ENCODE measurements at regions not wholly inside any gene's neighbourhood (a gene's known extent, or its start where the extent isn't known, plus 50 kb on each side); places are given as distances from the start of the nearest gene placed in this dataset.
"Not testable (repeated sequence)": the region's sequence is repeated elsewhere in the genome, so short reads cannot be mapped to it uniquely, and the experiment has no call there.

DNA sequence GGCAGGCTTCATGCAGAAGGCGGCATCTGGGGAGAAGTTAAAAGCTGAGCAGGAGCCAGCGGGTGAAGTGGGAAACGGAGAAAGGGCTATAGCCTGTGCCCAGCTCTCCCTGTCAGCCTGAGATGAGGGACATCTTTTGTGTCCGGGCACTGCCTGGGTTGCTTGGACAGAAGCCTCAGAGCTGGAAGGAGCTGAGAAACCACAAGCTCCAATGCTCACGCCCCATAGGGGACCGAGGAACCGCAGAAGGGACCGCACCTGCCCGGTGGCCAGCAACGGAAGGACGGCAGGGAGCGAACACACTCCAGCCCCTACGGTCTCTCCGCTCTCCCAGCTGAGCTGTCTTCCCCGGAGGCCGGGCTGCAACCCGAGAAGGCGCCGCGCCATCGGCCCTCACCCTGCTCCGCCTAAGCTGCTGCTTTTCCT is 175.8 kb downstream of the NPIPB11 start:
- TF ChIP-seq POLR2A (IDR thresholded peaks at IDR 0.05), result no peak
- TF ChIP-seq, protein P1, sequence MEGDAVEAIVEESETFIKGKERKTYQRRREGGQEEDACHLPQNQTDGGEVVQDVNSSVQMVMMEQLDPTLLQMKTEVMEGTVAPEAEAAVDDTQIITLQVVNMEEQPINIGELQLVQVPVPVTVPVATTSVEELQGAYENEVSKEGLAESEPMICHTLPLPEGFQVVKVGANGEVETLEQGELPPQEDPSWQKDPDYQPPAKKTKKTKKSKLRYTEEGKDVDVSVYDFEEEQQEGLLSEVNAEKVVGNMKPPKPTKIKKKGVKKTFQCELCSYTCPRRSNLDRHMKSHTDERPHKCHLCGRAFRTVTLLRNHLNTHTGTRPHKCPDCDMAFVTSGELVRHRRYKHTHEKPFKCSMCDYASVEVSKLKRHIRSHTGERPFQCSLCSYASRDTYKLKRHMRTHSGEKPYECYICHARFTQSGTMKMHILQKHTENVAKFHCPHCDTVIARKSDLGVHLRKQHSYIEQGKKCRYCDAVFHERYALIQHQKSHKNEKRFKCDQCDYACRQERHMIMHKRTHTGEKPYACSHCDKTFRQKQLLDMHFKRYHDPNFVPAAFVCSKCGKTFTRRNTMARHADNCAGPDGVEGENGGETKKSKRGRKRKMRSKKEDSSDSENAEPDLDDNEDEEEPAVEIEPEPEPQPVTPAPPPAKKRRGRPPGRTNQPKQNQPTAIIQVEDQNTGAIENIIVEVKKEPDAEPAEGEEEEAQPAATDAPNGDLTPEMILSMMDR (IDR thresholded peaks at IDR 0.05 in 4 of 5, conservative IDR thresholded peaks at IDR 0.05 in 1 of 5), result no peak
- intact Hi-C loops (cut with DNase I; ENCODE audit: low total_unique reads), result no loop called here
- Histone ChIP-seq H3K27me3 (no peaks in the 10 kb centered on the region), H3K9me3 (no peaks in the 10 kb centered on the region), H3K4me1 (no peaks in the 10 kb centered on the region), H3K27ac (no peak overlapping the region), H3K36me3 (no peaks in the 10 kb centered on the region), H3K4me3 (no peak overlapping the region)
- ATAC-seq (no peak), DNase-seq (no peak)
- in situ Hi-C loops (cut with MboI; ENCODE audit: low sequenced_read_pairs in 4 of 4), result no loop called here

DNA sequence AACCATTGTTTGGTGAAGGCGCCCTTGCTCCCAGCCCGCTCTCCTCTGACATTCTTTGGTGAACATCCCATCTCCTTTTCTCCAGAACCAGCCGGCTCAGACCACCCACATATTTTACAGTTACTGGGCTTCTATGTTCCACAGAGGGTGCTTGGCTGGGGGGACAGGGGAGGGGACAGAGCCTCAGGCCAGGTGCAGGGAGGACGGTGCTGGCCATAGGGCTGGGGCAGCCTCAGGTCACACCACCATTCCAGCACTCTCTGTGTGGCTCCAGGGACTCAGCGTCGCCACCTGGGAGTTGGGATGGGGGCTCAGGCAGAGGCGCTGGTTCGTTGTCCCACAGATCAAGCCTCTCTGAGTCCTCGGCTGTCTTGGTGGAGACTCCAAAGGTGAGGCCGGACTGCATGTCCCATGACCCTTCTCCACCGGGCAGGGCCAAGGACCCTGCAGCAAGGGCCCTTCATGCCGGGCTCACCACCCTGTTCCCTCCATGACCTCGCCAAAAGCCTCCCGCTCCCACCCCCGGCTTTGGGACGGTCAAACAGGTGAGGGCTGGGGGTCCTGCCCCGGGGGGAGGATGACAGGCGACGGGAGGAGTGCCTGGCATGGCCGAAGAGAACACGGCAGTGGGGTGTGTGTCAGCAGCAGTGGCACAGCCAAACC is 176.4 kb downstream of the NPIPB11 start:
- in situ Hi-C loops (cut with MboI; ENCODE audit: low sequenced_read_pairs in 4 of 4); DNase-seq; H3K27me3 ChIP-seq; H3K4me1 ChIP-seq; H3K36me3 ChIP-seq; ATAC-seq; H3K4me3 ChIP-seq; H3K9me3 ChIP-seq; intact Hi-C loops (cut with DNase I; ENCODE audit: low total_unique reads); H3K27ac ChIP-seq: not testable (repeated sequence)

DNA sequence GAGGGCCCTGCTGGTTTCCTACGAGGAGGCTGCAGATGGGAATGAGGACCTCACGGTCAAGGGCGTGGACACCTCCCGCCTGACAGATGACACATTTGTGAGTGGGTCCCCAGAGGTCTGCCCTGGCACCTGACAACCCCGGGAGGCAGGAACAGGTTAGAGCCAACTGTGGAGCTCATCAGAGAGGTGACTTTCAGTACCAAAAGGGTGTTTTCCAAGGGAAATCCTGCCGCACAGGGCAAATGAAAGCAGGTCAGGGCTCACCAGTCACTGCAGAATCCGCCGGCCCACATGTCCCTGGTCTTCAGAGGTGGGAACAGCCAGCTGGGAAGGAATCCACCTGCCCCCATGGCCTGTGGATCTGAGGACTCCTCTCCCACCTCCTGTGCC is 176.9 kb downstream of the NPIPB11 start:
- H3K27me3 ChIP-seq; H3K9me3 ChIP-seq; DNase-seq; in situ Hi-C loops (cut with MboI; ENCODE audit: low sequenced_read_pairs in 4 of 4); H3K4me1 ChIP-seq; H3K4me3 ChIP-seq; H3K36me3 ChIP-seq; ATAC-seq; H3K27ac ChIP-seq: not testable (repeated sequence)
- intact Hi-C loops (cut with DNase I; ENCODE audit: low total_unique reads), result loop anchor here (5.0 kb wide), 1 partner anchor 63 kb away; no protein-coding TSS in a partner anchor

DNA sequence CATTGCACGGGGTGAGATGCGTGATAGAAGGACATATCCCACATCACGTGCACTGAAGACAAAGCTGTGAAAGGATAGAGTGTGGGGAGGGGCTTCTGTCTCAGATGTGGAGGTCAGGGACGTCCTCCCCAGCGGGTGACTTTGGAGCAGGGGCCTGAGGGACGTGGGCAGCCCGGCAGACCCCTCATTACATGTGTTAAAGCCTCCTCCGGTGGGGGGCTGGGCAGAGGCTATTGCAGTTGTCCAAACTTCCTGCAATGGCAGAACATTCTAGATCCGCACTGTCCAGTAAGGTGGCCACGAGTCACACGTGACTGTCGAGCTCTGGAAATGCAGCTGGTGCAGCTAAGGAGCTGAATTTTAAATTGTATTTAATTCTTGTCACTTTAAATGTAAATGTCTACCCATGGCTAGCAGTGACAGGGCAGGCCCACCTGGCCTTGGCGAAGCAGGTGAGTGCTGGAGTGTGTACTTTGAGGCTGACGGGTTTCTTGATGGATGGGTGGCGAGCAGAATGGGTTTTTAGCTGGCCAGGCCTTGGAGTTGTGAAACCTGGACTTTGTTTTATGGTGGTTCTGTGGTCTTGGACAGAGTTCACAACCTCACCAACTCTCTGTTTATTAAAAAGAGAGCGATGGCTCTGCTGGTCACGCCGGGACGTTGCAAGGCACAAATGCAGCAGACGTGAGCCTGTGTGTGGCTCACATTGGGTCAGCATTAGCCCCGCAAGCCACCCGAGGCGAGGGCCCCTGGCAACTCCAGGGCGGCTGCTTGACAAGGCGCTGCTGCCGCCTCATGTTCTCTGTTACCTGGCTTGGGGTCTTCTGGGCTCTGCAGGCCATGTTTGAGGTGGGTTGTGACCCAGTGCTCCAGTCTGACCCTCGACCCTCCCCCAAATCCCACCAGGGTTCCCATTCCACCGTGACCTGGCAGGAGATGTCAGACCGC is 177.6 kb downstream of the NPIPB11 start:
- DNase-seq; ATAC-seq; H3K9me3 ChIP-seq; H3K27me3 ChIP-seq; H3K27ac ChIP-seq; in situ Hi-C loops (cut with MboI; ENCODE audit: low sequenced_read_pairs in 4 of 4); H3K4me3 ChIP-seq; H3K36me3 ChIP-seq; H3K4me1 ChIP-seq: not testable (repeated sequence)
- intact Hi-C loops (cut with DNase I; ENCODE audit: low total_unique reads), result loop anchor here (5.0 kb wide), 1 partner anchor 63 kb away; no protein-coding TSS in a partner anchor

DNA sequence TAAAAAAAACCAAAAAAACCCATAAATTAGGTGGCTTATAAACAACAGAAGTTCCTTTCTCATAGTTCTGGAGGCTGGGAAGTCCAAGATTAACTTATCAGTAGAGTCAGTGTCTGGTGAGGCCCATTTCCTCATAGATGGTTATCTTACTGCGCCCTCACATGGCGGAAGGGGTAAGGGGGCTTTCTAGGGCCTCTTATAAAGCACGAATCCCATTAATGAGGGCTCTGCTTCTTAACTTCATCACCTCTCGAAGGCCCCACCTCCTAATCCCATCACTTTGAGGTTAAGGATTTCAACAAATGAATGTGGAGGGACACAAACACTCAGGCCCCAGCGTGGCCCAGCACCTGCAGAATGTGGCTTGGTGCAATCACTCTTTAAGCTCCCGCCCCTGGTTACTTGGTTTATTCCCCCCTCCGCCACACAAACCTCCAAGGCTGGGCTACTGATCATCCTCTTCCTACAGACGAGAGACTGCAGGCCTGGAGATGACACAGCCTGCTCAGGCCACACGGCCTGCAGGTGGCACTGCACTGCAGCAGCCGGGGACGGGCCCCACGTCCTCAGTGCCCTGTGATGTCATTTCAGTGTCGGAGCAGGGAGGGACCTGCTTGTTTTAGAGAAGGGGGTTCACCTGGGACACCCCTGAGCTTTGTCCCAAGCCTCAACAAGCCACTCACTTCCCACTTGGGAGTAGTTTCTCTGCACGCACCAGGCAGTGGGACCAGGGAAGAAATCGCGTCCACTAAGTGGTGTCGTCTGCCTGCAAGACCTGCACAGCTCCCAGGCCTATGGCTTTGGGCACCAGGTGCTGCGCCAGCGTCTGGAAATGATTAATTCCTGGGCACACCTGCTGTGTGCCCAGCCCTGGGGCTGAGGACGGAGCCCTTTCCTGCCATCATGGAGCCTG is 178.5 kb downstream of the NPIPB11 start:
- intact Hi-C loops (cut with DNase I; ENCODE audit: low total_unique reads), result loop anchor here (5.0 kb wide), 1 partner anchor 64 kb away; no protein-coding TSS in a partner anchor
- H3K9me3 ChIP-seq; H3K27me3 ChIP-seq; H3K4me3 ChIP-seq; H3K4me1 ChIP-seq; H3K36me3 ChIP-seq; H3K27ac ChIP-seq; DNase-seq; in situ Hi-C loops (cut with MboI; ENCODE audit: low sequenced_read_pairs in 4 of 4): not testable (repeated sequence)
- TF ChIP-seq, protein P1 (IDR thresholded peaks at IDR 0.05 in 4 of 5, conservative IDR thresholded peaks at IDR 0.05 in 1 of 5), result peak in 3 of 5 experiments; percentile 40 to 53 (median 47)
- ATAC-seq, result peak; percentile 58 to 68

Data from gastrocnemius medialis (tissue), 4 donors.